Suppressor macrophage (primary cell): ENCODE measurements at regions not wholly inside any gene's neighbourhood (a gene's known extent, or its start where the extent isn't known, plus 50 kb on each side); places are given as distances from the start of the nearest gene placed in this dataset.
"Not testable (repeated sequence)": the region's sequence is repeated elsewhere in the genome, so short reads cannot be mapped to it uniquely, and the experiment has no call there.

Experiments
- DNase-seq, 4 experiments: peaks; one replicate each; pipeline ENCODE4 v3.0.0-alpha.2; 2020 to 2022

DNA sequence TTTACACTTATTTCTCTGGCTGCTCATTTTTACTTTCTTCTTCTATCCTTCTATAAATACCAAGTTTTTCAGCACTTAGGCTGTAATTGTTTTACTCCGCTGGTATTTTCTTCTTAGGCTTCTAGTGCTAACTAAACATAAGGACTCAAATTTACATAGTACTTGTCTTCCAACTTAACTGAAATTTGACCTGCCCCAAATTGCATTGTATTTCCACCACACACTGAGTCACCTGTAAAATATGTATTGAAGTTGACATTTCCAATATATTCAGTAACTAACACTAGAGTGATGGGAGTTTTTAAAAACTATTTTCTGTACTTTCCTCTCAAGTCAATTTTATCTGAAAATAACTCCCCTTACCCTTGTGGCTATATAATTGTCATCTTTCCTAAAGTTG is 1794.1 kb upstream of the RAG2 start:
- DNase-seq = no peak

DNA sequence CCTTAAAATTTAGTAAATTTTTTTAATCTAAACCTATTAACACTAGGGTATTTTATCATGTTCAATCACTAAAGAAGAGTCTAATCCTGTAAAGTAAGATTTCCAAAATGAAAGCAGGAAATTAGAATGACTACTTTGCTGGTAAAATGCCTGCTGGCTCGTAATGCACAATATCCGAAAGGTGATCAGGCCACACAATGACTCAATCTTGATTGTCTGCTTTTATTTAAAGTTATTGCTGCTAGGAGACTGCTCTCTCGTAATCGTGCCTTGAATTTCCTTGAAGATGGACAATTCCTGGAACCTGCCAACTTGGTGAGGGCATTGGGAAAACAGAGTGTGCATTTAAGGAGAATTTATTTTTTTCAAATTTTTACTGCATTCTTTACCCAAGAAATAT is 1786.5 kb upstream of the RAG2 start:
- DNase-seq = no peak

DNA sequence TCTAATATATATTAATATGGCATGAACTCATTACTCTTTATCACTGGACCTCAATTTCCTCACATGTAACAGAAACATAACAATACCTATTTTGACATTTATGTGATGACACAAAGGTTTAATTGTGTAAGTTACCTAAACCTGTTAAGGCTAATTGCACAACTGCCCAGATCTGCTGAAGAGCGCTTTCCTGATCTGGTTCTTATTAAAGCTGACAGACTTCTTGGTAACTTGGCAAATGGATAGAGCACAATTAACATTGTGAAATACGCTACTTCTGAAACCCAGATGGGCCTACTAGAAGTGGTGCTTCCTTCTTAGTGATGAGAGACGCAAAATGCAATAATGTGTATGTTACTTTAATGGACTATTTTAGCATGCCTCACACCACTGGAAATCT is 1767.2 kb upstream of the RAG2 start:
- DNase-seq = no peak

DNA sequence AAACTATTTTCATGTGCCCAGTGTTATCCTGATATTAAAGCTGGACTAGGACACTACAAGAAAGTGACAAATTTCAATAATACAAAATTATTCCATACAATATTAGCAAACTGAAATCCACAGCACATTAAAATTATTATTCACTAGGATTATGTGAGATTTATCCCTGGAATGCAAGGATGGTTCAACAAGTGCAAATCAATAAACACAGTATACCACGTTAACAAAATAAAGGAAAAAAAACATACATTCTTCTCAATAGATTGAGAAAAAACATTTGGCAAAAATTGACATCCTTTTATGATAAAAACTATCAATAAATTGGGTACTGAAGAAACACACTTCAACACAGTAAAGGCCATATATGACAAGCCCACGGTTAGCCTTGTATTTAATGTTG is 1758.2 kb upstream of the RAG2 start:
- no peak for DNase-seq

DNA sequence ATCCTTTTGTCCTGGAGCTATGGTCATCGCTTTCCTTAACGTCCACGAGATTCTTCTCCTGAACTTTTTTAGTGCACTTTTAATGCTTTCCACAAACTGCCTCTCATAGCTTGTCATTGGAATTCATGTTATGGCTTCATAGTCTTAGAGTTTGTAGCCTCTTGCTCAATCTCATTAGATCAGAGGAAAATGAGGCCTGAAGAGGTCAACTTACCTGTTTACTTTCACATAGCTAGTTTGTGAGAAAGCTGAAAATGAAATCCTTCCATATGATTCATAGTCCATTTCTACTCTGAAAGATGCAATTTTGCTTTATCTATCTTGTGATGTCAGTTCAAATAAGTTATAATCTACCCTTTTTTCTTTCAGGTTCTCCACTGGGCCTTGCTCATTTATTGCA is 1747.2 kb upstream of the RAG2 start:
- DNase-seq = no peak

DNA sequence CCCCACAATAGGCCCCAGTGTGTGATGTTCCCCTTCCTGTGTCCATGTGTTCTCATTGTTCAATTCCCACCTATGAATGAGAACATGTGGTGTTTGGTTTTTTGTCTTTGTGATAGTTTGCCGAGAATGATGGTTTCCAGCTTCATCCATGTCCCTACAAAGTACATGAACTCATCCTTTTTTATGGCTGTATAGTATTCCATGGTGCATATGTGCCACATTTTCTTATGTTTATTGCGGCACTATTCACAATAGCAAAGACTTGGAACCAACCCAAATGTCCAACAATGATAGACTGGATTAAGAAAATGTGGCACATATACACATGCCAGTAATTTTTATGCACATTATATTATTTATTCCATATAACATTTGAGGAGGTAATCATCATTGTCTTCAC is 1743.6 kb upstream of the RAG2 start:
- DNase-seq = not testable (repeated sequence)

DNA sequence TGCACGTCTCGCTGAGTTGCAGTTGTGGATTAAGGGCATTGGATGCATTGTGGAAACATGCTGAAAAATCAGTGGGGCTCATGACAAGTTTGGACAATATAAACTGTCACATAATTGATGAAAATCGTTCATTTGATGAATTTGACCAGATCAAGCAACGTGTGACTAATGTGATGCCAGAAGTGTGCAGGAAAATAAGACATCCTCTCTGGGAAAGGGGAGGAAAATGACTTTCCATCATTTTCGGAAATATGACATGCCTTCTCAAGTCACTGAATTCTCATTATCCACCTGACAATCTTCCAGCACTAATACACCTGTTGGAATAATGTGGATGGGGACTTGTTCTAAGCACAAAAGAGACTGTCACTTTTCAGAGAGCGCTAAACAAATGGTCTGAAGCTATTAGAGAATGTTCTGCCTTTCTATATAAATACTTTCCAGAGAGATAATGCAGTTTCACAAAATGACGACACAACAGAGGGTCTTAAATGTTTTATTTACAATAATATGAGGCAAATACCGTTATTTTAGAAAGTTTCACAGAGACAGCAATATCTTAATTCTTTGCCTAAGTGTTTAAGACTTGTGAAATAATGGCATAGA is 1741.9 kb upstream of the RAG2 start:
- no peak for DNase-seq

DNA sequence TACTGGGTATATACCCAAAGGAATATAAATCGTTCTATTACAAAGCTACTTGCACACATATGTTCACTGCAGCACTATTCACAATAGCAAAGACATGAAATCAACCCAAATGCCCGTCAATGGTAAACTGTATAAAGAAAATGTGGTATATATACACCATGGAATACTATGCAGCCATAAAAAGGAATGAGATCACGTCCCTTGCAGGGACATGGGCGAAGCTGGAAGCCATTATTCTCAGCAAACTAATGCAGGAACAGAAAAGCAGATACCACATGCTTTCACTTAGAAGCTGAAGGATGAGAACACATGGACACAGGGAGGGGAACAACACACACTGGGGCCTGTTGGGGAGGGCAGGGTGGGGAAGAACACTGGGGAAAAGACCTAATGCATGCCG is 1740.0 kb upstream of the RAG2 start:
- DNase-seq = not testable (repeated sequence)

DNA sequence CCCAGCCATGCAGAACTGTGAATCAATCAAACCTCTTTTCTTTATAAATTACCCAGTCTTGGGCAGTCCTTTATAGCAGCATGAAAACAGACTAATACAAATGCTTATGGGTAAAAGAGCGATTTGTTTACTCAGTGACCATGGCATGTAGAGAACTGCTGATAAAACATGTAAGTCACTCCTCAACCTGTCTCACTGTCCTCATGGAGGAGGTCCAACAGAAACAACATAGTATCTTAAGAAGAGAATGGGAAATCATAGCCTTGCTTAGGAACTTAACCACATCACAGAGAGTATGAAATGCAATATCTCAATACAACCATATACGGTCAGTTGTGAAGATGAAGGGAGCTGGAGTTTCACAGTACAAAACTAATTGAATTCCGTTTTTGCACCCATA is 1734.0 kb upstream of the RAG2 start:
- DNase-seq = no peak

DNA sequence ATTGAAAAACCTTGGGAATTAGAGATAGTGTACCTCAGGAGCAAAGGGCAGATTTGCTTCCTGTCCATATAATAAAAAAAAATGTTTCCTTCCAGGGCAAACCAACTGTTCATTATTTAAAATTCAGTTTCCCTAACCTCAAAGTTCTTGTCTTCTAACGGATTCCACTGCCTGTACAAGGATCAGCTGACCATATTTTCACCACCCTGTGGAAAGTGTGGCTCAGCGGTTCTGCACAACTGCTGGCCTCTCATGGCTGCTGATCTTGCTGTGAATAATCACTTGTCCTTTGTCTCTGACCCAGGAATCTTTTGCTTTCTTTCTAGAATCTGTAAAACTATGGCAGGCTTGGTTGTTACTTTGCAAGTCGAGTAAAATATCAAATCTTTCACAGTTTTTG is 1732.5 kb upstream of the RAG2 start:
- DNase-seq = no peak

DNA sequence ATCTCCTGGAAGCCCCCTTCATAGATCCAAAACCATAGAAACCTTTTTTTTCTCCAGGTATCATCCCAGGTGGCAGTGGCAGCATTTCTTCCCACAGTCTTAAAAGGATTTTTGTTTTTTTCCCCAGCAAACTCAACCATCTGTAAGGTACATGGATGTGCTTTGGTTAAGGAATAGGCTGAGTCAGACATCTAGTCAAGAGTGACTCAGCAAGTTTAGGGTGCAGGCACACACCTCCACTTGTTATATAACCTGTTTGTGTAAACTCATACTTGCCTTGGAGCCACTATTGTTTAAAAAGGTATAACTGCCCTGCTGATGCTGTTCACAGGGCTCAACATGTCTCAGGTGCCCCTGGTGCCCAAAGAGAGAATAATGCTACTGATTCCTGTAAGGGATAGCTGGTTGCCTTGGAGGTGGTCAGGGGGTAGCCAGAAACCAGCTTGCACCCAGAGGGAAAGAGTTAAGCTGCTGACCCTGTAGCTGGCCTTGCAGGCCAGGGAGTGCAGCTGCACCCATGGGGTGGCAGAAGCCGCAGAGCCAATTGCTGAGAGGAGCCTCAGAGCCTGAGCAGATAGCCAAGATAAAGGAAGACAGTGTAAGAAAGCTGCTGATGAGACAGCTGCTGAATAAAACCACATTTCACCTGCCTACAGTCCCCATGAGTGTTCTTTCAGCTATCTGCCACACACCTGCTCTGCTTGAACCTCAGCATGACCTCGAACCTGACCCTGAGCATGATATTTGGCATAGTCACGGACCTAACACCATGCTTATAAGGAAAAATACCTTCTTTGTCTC is 1726.1 kb upstream of the RAG2 start:
- DNase-seq = no peak

DNA sequence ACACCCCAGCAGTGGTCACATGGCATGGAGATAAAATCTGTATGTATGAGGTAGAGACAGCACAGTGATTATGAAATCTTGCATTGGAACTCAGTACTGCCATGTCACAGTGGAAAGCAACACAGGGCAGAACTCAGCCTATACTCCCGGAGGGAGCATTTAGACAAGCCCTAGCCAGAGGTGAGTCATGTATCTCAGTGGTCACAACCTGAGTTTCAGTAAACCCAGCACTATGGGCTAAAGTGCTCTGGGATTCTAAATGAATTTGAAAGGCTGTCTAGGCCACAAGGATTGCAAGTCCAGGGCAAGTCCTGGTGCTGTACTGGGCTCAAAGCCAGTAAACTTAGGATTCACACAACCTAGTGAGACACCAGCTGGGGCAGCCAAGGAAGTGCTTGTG is 1717.1 kb upstream of the RAG2 start:
- DNase-seq = no peak

DNA sequence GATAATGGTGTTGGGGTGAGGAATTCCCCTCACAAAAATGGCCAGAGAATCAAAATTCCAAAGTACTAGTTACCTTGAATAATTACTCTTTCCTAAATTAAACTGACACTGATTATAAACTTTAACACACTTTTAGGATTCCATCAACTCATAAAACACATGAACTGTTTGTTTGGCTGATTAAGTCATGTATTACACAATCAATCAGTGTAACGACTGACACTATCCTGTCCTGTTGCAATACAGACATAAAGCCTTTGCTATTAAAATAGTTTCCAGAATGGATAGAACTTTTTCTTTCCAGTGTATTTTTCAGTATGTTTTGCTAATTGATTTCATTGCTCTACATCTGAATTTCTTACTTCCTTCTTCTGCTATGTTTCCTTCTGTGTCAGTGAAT is 1709.4 kb upstream of the RAG2 start:
- no peak for DNase-seq

DNA sequence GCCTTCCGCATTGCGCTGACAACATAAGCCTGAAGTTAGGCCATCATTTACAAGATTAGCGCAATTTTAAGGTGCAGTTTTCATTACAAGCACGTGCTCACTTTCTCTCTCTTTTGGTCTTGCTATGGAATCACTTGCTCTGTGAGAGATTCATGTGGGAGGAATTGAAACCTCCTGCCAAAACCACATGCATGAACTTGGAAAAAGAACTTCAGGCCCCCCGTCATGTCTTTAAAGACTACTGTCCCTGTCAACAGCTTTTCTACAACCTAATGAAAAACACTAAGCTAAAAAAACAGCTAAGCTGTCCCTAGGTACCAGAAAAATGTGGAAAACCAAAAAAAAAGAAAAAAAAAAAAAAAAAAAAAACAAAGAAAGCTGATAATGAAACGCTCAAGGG is 1707.6 kb upstream of the RAG2 start:
- no peak for DNase-seq

DNA sequence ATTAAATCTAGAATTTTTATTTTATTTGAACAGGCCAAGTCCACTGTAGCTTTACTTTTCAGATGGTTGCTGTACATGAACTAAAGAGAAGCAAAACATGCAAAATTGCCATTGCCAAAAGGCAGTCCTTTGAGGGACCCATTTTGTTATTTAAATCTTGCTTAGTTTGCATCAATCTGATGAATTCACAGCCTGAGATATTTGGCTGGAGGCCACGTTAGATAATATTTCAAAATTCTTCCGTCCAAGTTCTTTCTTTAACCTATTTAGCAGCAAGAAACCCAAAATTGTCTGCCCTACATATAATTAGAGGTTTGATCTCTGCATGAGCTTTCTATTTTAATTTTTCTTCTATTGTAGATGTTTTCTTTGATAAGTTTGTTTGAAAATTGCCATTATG is 1706.9 kb upstream of the RAG2 start:
- no peak for DNase-seq

DNA sequence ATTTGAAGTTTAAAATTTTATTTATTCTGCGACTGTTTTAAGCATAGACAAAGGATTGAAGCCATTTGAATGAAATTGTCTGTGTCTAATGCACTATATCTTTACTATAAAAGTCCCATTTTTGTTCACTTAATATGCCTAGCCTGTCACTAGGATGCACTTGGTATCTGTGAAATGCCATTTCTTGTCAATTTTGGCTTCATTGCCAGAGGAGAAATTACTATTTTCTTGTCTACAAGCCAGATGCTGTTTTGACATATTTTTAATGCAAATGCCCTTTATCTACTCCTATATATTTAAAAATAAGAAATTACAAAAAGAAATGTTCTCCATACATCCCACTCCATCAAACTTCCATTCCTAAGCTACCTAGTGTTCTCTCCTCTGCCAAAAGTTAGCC is 1704.5 kb upstream of the RAG2 start:
- no peak for DNase-seq

DNA sequence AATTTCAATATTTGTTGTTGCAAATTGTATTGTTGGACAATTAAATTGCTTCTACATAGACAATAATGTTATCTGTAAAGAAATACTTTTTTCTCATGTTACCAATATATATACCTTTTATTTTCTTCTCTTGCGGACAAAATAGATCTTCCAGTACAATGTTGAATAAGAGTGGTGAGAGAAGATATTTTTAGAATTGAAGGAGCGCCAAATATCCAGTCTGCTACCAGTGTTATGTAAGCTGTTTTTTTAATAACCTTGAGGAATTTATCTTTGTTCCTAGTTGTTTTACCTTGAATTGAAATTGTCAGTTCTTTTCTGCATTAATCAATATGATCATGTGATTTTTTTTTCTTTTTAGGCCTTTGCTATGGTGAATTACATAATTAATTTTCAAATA is 1702.5 kb upstream of the RAG2 start:
- DNase-seq = no peak

DNA sequence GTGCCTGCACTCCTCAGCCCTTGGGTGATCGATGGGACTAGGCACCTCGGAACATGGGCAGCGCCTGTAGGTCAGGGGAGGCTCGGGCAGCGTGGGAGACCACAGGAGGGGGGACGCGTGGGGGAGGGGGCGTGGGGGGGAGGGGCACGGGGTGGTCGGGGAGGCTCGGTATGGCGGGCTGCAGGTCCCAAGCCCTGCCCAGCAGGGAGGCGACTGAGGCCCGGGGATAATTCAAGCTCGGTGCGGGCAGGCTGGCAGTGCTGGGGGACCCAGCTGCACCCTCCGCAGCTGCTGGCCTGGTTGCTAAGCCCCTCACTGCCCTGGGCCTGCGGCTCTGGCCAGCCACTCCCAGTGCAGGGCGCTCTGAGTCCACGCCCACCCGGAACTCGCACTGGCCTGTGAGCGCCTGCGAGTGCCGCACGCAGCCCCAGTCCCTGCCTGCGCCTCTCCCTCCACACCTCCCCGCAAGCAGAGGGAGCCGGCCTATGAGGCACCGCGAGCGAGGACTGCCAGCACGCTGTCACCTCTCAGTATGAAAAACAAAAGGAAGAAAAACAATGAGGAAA is 1698.3 kb upstream of the RAG2 start:
- no peak for DNase-seq

DNA sequence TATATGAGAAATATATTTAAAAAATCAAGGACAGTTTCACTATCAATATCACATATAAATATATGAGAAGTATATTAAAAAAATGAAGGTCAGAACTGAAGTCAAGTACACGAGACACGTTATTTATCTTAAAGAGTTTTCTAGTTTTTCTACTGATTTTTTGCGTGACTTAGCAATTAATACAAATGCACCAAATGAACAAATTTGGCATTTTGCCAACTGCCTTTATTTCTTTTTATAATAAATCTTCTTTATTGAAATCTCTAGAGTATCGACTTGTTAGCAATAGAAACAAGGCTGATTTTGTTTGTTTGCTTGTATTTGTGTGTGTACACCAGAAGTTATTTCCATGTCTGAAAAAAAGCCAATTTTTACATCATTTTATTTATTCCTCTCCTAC is 1684.7 kb upstream of the RAG2 start:
- no peak for DNase-seq

DNA sequence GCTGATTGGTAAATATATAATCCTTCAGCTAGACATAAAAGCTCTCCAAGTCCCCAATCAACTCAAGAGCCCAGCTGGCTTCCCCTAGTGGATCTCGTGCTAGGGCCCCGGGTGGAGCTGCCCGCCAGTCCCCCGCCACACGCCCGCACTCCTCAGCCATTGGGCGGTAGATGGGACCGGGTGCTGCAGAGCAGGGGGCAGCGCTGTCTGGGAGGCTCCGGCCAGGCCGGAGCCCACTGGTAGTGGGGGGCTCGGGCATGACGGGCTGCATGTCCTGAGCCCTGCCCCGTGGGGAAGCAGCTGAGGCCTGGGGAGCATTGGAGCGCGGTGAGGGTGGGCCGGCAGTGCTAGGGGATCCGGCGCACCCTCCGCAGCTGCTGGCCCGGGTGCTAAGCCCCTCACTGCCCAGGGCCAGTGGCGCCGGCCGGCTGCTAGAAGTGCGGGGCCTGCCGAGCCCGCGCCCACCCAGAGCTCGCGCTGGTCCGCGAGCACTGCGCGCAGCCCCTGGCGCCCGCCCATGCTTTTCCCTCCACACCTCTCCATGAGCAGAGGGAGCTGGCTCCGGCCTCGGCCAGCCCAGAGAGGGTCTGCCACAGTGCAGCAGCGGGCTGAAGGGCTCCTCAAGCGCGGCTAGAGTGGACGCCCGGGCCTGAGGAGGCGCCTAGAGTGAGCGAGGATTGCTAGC is 1680.6 kb upstream of the RAG2 start:
- no peak for DNase-seq

DNA sequence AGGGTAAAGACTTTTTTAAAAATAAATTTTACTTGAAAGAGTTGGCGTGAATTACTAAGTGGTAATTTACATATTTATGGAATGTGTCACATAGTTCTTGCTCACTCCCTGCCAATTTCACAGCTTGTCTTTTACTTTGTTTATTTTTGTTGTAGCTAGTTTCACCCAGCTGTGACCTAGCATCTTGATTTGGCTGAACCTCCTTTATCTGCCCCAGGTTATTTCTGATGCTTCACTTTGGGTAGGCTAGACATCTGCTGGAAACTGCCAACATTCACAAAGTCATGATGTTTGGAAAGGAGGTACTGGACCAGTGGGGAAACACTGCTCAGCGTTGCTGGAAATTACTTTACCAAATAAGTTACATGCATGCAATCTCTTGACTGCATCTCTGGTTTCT is 1676.0 kb upstream of the RAG2 start:
- DNase-seq = no peak

DNA sequence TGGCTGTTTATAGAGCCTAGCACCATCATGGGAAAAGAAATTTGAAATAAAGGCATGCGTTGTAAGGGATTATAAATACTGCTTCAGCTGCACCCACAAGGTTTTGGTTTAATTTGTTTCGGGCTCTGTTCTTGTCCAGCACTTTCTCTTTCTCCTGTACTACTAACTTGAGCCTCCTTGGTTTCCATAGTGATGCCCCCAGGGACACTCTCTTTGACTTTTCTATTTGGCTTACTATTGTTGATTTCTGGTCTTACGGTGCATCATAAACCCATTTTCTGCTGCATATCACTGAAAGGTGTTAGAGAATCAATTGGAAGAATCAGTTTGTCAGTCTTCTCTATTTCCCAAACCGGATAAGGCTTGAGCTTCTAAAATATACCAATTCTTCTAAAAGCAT is 1674.3 kb upstream of the RAG2 start:
- no peak for DNase-seq

DNA sequence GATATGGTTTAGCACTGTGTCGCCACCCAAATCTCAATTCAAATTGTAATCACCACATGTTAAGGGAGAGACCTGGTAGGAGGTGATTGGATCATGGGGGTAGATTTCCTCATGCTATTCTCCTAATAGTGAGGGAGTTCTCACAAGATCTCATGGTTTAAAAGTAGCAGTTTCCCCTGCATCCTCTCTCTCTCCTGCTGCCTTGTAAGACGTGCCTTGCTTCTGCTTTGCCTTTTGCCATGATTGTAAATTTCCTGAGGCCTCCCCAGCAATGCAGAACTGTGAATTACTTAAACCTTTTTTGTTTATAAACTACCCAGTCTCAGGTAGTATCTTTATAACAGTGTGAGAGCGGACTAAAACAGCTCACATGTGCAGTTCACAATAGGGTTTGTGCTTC is 1668.7 kb upstream of the RAG2 start:
- DNase-seq = no peak

DNA sequence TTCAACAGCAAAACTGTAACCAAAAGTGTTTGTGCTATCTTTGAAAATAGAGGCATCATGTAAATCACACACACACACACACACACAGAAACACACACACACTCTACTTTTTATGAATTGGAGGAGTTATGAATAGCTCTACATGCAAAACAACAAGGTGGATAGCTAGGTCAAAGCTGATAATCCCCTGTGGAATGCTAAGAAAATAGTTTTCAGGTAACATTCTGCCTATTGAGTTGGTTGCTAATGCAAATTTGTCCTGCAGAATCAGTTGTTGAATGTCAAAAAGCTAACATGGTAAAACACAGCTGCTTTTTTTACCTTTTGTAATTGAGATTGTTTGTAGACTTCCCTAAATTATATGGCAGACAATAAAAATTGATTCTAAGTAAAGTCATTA is 1658.4 kb upstream of the RAG2 start:
- no peak for DNase-seq
